Cardiac muscle cell (in vitro differentiated cells and primary cell): ENCODE measurements at regions not wholly inside any gene's neighbourhood (a gene's known extent, or its start where the extent isn't known, plus 50 kb on each side); places are given as distances from the start of the nearest gene placed in this dataset.

Experiments
- DNase-seq, 2 donors: peaks; one replicate each; pipeline versions ENCODE4 v3.0.0 to v3.0.0-alpha.2; 2010 to 2017; ENCODE audit warnings: low read depth in 1 of 2, low spot score in 1 of 2
- H3K27ac ChIP-seq: fragments of 200-600 bp; sonication (generic); 2 replicates; pipeline ENCODE4 v1.5.1; 2016
- H3K27me3 ChIP-seq: fragments of 200-600 bp; sonication (generic); 2 replicates; pipeline ENCODE4 v1.6.0; 2016; ENCODE audit warnings: control low read depth
- H3K36me3 ChIP-seq: fragments of 200-600 bp; sonication (generic); 2 replicates; pipeline ENCODE4 v1.5.1; 2016; ENCODE audit warnings: control low read depth
- H3K4me1 ChIP-seq: fragments of 200-600 bp; sonication (generic); 2 replicates; pipeline ENCODE4 v1.8.1; 2017; ENCODE audit warnings: low read depth, mild to moderate bottlenecking, mixed run types
- H3K4me3 ChIP-seq: fragments of 200-600 bp; sonication (generic); 2 replicates; pipeline ENCODE4 v1.5.1; 2016; ENCODE audit warnings: mild to moderate bottlenecking
- H3K9me3 ChIP-seq: fragments of 200-600 bp; sonication (generic); 2 replicates; pipeline ENCODE4 v1.5.1; 2017; ENCODE audit warnings: low read depth, mild to moderate bottlenecking, control low read depth
- CTCF ChIP-seq: IDR thresholded peaks from 2 replicates; pipeline ENCODE4 v1.5.1; 2012; ENCODE audit warnings: low read depth, mild to moderate bottlenecking, low read length

- no peak for TF ChIP-seq CTCF
Observed at GRCh38 chr4:141448490-141448889, 187.9 kb upstream of the IL15 start.

GRCh38 chr4:141449927-141450326, 186.5 kb upstream of the IL15 start:
- no peak overlapping the region for H3K27ac ChIP-seq
- no peaks in the 10 kb centered on the region for H3K27me3 ChIP-seq
- H3K36me3 ChIP-seq = no peaks in the 10 kb centered on the region
- no peak overlapping the region for H3K4me3 ChIP-seq
- H3K4me1 ChIP-seq = no peaks in the 10 kb centered on the region
- H3K9me3 ChIP-seq = no peaks in the 10 kb centered on the region
- no peak for DNase-seq
- no peak for TF ChIP-seq CTCF

More at GRCh38 chr4:141448490-141448889, 187.9 kb upstream of the IL15 start:
- H3K27ac ChIP-seq = no peak overlapping the region
- no peak for DNase-seq
- no peaks in the 10 kb centered on the region for H3K27me3 ChIP-seq
- H3K9me3 ChIP-seq = no peaks in the 10 kb centered on the region
- no peaks in the 10 kb centered on the region for H3K4me1 ChIP-seq
- no peak overlapping the region for H3K4me3 ChIP-seq
- H3K36me3 ChIP-seq = no peaks in the 10 kb centered on the region

GRCh38 chr4:141455651-141456050, 180.7 kb upstream of the IL15 start:
- DNase-seq = no peak
- Histone ChIP-seq H3K4me3 (no peak overlapping the region), H3K27ac (no peak overlapping the region), H3K27me3 (no peaks in the 10 kb centered on the region), H3K36me3 (no peaks in the 10 kb centered on the region), H3K4me1 (no peaks in the 10 kb centered on the region), H3K9me3 (no peaks in the 10 kb centered on the region)
- TF ChIP-seq CTCF = no peak

GRCh38 chr4:141457653-141458052, 178.7 kb upstream of the IL15 start:
- Histone ChIP-seq H3K4me3 (no peak overlapping the region), H3K4me1 (no peaks in the 10 kb centered on the region), H3K27ac (no peak overlapping the region), H3K27me3 (no peaks in the 10 kb centered on the region), H3K9me3 (no peaks in the 10 kb centered on the region), H3K36me3 (no peaks in the 10 kb centered on the region)
- DNase-seq = no peak
- no peak for TF ChIP-seq CTCF

GRCh38 chr4:141458501-141458900, 177.9 kb upstream of the IL15 start:
- no peak for TF ChIP-seq CTCF
- H3K36me3 ChIP-seq = no peaks in the 10 kb centered on the region

GRCh38 chr4:141459020-141459419, 177.4 kb upstream of the IL15 start:
- Histone ChIP-seq H3K36me3 (no peaks in the 10 kb centered on the region), H3K9me3 (no peaks in the 10 kb centered on the region), H3K27me3 (no peaks in the 10 kb centered on the region), H3K4me3 (no peak overlapping the region), H3K27ac (no peak overlapping the region), H3K4me1 (no peaks in the 10 kb centered on the region)
- no peak for DNase-seq
- no peak for TF ChIP-seq CTCF

More at GRCh38 chr4:141458501-141458900, 177.9 kb upstream of the IL15 start:
- Histone ChIP-seq H3K4me3 (no peak overlapping the region), H3K27me3 (no peaks in the 10 kb centered on the region), H3K9me3 (no peaks in the 10 kb centered on the region), H3K27ac (no peak overlapping the region), H3K4me1 (no peaks in the 10 kb centered on the region)
- no peak for DNase-seq
